NCI-H1417 treated with DMSO at 0.1 percent for 48 hours (cell line): ENCODE measurements at regions not wholly inside any gene's neighbourhood (a gene's known extent, or its start where the extent isn't known, plus 50 kb on each side); places are given as distances from the start of the nearest gene placed in this dataset.

Source experiments
- DNase-seq: peaks from one replicate; lab custom pipeline; 2025; lab: John Stamatoyannopoulos, UW

GRCh38 chr19:29429021-29429420 lies 96.8 kb upstream of the VSTM2B start:
- no peak for DNase-seq

- no peak for DNase-seq
Measured at GRCh38 chr19:29429581-29429980, 96.2 kb upstream of the VSTM2B start.

DNA sequence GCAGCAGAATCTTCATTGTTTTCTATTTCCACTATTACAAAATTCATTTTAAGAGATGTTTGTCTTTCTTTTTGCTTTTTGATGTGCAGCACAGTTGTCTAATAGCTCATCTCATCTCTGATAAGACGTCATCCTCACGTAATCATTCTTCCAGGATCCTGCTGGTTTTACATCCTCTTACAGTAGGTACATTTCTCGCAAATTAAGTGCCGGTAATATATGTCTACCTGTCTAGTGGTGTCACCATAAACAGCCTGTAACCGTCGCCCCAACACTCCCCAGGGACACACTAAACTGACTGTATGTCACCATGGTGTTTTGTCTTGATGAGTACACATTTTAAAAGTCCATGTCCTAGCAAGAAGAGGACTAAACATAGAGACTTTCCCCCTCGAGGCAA lies 94.5 kb upstream of the VSTM2B start:
- DNase-seq = no peak

GRCh38 chr19:29432677-29433076 lies 93.1 kb upstream of the VSTM2B start:
- DNase-seq = no peak

- no peak for DNase-seq
Measured at GRCh38 chr19:29436591-29437103, 89.1 kb upstream of the VSTM2B start.

- no peak for DNase-seq
Measured at GRCh38 chr19:29439021-29439420, 86.8 kb upstream of the VSTM2B start.

GRCh38 chr19:29439688-29440550 lies 85.9 kb upstream of the VSTM2B start:
- no peak for DNase-seq

DNA sequence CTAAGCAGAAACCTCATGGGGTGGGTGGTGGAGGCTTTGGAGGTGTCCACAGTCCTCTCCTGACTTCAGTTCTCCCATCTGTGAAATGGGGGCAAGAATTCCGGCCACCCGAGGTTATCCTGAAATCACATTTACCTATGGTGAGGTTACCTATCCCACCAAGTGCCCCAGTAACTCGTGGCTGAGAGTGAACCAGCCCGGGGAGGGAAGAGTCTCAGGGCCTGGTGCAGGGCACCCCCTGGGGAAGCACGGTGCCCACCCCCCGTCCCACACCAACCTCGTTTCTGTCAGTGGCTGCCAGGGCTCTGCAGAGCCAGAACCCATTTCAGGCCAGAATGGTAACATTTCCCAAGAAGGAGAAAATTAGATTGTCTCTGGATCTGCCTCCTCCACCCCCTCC lies 83.7 kb upstream of the VSTM2B start:
- no peak for DNase-seq

DNA sequence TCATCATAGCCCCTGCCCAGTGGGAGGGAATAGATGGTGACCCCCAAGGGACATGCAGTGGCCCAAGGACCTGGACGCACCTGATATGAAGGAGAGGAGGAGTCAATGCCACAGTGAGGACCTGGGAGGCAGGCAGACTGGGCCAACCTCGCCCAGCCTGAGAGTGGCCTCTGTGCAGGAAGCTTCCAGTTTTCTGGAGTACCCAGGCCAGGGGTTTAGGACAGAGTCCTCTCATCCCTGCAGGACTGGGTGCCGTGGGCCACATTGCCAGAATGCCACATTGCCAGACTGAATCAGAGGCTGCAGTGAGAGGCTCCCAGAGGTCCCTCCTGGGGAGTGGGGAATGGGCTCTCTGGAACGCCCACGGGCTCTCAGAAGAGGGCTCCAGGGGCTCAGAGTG lies 82.9 kb upstream of the VSTM2B start:
- DNase-seq = no peak

DNA sequence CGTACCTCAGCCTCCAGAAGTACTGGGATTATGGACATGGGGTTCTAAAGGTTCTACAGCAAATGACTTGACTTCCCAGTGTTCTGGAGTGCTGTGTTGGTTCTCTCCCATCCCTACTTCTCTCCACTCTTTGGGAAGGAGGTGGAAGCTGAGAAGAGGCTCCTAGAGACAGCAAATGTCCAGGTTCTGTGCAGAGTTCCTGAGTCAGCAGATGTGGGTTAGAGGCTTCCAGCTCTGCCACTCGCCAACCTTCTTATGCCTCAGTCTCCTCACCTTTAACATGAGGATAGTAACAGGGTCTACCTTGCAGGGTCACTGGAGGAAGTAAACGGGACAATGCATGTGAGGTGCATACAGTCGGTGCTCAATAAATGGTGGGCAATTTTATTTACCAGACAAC lies 80.5 kb upstream of the VSTM2B start:
- DNase-seq = no peak

DNA sequence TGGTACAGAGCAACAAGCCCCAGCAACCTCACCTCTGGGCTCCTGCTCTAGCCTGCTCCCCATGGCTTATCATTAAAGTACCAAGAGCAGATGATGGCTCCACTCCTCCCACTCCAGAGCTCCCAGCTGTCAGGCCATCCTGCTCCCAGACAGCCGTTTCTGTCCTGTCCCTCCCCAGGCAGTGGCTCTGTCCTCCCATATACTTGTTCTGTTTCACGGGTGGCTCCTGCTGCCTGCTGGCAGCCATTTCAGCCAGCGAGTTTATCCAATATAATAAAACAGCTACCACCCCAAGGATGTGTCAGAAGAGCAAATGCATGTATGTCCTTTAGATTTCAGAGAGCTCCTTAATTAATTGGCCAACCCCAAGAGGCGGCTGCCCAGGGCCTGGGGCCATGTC lies 79.4 kb upstream of the VSTM2B start:
- no peak for DNase-seq

DNA sequence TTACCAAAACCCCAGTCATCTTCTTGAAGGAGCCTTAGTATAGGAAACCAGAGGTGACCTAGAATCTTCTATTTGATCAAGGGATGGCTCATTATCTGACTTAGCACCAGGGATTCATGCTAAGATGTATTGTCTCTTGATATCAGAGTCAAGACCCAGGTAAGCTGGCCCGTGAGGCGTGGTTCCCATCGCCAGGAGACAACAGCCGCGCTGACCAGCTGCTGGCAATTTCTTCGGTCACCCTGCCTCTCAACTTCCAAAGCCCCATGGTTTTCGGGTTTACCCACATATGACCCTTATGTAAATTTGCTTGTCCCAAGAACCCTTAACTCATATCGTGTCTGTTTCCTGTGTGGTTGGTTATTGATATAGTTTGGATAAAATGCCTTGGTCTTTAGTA lies 77.7 kb upstream of the VSTM2B start:
- no peak for DNase-seq

- no peak for DNase-seq
Measured at GRCh38 chr19:29449371-29449770, 76.4 kb upstream of the VSTM2B start.

DNA sequence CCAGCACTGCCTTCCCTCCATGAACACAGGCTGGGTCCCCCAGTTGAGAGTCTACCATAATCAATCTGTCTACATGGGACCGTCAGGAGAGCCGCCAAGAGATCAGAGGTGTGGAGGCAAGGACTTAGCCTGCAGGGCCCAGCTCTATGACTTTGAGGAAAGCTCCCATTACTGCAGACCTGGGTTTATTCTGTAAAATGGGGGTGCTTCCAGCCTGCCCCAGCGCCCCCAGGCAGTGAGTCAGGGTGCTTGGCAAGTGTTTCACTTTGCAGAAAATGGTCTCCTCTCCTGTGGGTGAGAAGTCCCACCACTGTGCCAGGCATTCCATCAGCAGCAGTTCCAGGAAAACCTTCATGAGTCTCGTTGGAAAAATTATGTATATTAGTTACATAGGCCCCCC lies 75.5 kb upstream of the VSTM2B start:
- no peak for DNase-seq

DNA sequence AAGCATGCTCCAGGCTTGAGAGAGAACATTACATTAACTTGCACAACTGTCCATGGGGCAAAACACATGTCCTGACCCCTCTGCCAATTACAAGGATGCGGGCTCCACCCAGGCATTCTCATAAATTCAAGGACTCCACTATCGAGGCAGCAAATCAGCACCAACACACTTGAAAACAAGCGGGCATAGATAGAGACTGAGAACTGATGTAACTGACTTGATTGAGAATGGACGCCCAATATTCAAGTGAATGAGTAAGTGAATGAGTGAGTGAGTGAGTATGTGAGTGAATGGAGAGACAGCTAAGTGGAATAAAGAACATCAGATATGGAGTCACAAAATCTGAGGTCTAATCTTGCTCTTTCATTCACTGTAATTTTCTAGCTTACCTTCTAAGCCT lies 75.0 kb upstream of the VSTM2B start:
- DNase-seq = no peak

DNA sequence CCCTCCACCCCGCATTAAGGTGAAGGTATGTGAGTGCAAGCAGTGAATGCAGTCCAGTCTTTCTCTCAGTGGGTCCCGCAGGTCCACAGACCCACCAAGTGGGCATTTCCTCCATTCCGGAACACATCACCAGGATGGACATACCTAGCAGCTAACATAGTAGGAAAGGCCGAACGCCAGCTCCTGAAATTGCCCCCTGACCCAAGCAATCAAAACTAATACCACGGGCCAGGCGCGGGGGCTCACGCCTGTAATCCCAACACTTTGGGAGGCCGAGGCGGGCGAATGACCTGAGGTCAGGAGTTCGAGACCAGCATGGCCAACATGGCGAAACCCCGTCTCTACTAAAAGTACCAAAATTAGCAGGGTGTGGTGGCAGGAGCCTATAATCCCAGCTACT lies 71.7 kb upstream of the VSTM2B start:
- DNase-seq = no peak

DNA sequence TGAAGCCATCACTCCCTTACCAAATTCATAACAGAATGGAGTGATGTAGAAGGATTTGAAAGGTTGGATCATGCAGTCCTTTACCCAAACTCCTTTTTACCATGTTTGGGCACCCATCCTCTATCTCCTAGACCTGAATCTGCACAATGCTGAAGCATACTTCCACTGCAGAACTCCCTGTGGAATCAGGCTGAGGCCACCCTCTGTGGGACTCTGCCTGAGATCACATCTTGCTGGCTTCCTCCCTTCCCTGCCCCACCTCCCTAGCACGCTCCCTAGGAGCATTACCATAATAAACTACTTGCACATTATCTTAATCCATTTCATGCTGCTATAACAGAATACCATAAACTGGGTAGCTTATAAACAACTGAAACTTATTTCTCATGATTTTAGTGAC lies 68.4 kb upstream of the VSTM2B start:
- no peak for DNase-seq

- no peak for DNase-seq
Measured at GRCh38 chr19:29467824-29468401, 57.9 kb upstream of the VSTM2B start.

DNA sequence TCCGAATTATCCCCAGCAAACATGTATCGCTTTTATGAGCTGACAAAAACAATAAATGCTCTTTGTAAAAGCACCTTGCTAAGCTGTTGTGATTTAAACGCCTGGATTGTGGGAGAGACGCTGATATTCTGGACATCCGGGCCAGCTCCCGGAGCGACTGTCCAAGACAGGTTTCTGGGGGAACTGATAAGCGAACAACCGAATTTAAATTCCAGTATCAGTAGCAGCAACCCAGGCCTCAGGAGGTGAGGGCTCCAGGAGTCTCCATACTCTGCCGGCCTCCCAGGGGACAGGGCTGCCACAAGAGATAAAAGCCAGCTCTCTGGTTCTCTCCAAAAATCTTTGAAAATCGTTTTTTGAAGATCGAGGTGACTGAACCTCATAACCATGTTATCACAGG lies 50.3 kb upstream of the VSTM2B start:
- no peak for DNase-seq
